Brain microvascular endothelial cell (primary cell): ENCODE measurements at regions not wholly inside any gene's neighbourhood (a gene's known extent, or its start where the extent isn't known, plus 50 kb on each side); places are given as distances from the start of the nearest gene placed in this dataset.

Experiments used
- DNase-seq: peaks from one replicate; pipeline ENCODE4 v3.0.0-alpha.2; 2020
- H3K27ac ChIP-seq: fragments of 250-450 bp; sonication (Bioruptor Pico); 2 replicates; pipeline ENCODE4 v1.5.1; 2020; ENCODE audit warnings: mild to moderate bottlenecking, moderate library complexity
- H3K27me3 ChIP-seq: fragments of 250-450 bp; sonication (Bioruptor Pico); replicated peaks from 2 replicates; pipeline ENCODE4 v1.5.1; 2020; ENCODE audit warnings: mild to moderate bottlenecking
- H3K36me3 ChIP-seq: fragments of 250-450 bp; sonication (Bioruptor Pico); replicated peaks from 2 replicates; pipeline ENCODE4 v1.5.1; 2020; ENCODE audit warnings: mild to moderate bottlenecking
- H3K4me3 ChIP-seq: 2 replicates; pipeline ENCODE4 v1.5.1; 2011; ENCODE audit warnings: low read depth, mild to moderate bottlenecking, control low read depth, low read length, moderate library complexity
- in situ Hi-C: cut with HindIII; loops from 2 replicates; pipeline ENCODE4 v1.10.0; 2017; ENCODE audit warnings: low sequenced_read_pairs, low pct_ligation_motif_present
- TF ChIP-seq, protein P1 (sequence below): IDR thresholded peaks from 2 replicates; pipeline ENCODE4 v1.5.1; 2011; ENCODE audit warnings: low read depth, mild to moderate bottlenecking, moderate library complexity, low read length, control low read depth, inconsistent platforms; ENCODE audit errors: missing control alignments

DNA sequence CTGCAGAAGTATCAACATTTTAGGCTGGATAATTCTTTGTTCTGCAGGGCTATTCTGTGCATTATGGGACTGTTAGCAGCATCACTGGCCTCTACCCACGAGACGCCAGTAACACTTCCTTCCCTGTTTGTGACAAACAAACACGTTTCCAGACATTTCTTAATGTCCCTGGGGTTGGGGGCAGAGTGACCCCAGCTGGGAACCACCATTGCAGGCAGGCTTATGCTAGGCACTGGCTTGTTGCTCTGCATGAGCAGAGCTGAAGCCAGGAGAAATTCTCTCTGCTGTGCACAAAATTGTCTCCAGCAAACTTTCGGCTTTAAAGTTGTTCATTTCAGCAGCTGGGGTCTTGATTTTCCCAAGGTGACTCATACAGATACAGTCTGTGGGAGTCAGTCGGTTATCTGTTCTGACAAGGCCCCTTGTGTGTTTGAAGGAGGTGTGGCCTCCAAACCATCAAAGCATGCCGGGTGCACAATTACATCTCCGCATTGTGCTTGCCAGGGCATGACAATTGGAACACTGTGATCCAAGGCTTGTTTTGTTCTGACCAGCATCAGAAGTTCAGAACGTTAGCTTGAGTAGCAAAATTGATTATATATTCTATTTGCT lies 156.4 kb upstream of the BOD1L1 start:
- Histone ChIP-seq H3K36me3 (no peaks in the 10 kb centered on the region), H3K27me3 (no peaks in the 10 kb centered on the region), H3K4me3 (no peak overlapping the region), H3K27ac (no peak overlapping the region)
- peak; percentile 37 for DNase-seq
- TF ChIP-seq, protein P1, sequence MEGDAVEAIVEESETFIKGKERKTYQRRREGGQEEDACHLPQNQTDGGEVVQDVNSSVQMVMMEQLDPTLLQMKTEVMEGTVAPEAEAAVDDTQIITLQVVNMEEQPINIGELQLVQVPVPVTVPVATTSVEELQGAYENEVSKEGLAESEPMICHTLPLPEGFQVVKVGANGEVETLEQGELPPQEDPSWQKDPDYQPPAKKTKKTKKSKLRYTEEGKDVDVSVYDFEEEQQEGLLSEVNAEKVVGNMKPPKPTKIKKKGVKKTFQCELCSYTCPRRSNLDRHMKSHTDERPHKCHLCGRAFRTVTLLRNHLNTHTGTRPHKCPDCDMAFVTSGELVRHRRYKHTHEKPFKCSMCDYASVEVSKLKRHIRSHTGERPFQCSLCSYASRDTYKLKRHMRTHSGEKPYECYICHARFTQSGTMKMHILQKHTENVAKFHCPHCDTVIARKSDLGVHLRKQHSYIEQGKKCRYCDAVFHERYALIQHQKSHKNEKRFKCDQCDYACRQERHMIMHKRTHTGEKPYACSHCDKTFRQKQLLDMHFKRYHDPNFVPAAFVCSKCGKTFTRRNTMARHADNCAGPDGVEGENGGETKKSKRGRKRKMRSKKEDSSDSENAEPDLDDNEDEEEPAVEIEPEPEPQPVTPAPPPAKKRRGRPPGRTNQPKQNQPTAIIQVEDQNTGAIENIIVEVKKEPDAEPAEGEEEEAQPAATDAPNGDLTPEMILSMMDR: no peak
- in situ Hi-C loops: no loop called here

DNA sequence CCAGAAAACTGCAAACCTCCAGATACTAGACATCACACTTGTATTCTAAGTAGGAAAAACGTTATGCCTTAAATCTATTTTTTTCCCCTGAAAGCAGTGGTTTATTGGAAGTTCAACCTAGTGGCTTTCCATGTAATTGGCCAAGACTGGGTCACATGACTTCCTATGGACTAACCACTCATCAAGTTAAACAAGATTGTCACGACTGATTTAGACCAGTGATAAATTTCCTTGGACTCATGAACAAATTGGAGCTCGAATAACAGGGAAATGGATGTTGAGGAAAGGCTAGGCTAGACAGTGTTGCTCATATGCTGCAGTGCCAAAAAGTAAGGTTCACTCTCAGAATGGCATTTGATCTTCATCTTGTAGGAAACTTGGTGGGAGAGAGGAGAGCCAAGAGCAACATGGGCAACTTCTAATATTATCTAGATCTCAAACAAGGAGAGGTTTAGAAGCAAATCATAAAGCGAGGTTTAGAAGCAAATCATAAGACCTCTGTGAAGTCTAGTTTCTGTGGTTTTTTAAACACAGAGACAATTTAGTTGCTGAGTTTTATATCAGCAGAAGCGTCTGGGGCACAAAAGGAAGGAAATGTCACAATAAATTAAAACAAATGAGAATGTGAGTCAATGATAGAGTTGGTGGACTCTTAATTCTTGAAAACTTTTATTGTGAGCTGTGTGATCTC lies 165.6 kb upstream of the BOD1L1 start:
- Histone ChIP-seq H3K4me3 (no peak overlapping the region), H3K36me3 (no peaks in the 10 kb centered on the region), H3K27ac (no peak overlapping the region), H3K27me3 (no peaks in the 10 kb centered on the region)
- no peak for DNase-seq
- in situ Hi-C loops: no loop called here
- TF ChIP-seq, protein P1: no peak

DNA sequence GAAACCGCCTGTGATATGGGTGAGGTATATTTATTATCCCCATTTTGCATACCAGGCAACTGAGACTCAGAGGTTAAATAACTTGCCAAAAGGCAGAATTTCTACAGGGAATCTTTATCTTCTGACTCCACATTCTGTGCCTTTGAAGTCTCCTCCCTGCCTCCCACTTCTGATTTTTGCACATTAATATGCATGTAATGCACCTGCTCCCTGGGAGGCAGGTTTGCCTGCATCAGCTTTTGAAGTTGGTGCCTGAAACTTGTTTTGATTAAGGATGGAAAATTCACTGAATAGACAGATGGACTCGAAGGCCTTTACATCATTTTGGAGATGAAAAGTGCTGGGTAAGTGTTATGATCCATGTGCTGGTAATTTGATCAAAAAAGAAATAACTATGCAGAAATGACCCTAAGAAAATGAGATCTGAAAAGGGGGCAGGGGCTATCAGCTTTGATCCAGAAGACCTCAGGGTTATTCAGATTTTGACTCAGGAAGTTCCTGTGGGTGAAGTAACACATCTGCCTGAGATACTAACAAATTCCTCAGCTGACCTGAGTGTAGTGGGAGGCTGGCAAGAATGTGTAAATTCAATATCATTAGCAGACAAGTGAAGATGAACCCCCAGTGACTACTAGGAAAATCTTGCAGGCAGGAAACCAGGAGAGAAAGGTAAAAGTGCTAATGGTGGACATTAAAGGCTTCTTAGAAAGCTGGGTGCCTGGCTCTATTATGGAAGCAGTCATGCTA lies 167.5 kb upstream of the BOD1L1 start:
- DNase-seq: no peak
- in situ Hi-C loops: no loop called here
- H3K27me3 ChIP-seq: no peaks in the 10 kb centered on the region
- H3K27ac ChIP-seq: no peak overlapping the region
- H3K4me3 ChIP-seq: no peak overlapping the region
- no peaks in the 10 kb centered on the region for H3K36me3 ChIP-seq
- TF ChIP-seq, protein P1: no peak

DNA sequence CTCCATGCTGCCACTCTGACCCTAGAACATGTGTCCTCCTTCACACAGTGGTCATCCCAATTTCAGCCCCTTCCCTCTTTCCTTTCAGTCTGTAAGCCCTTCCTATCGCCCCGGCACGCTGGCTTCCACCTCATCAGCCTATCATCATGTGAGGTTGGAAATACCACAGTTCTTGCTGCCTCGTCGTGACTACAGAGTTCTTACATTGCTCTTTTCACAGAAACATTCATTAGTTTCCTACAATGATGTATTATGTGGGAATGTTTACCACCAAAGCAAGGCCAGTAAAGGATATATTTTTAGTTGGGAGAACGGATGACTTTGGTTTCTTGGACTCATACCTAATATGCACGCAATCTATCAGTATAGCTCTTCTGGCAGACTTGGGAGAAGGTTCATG lies 169.5 kb upstream of the BOD1L1 start:
- no peaks in the 10 kb centered on the region for H3K27me3 ChIP-seq
- TF ChIP-seq, protein P1: no peak
- no peak for DNase-seq
- H3K36me3 ChIP-seq: no peaks in the 10 kb centered on the region
- no peak overlapping the region for H3K4me3 ChIP-seq
- H3K27ac ChIP-seq: no peak overlapping the region
- in situ Hi-C loops: no loop called here

DNA sequence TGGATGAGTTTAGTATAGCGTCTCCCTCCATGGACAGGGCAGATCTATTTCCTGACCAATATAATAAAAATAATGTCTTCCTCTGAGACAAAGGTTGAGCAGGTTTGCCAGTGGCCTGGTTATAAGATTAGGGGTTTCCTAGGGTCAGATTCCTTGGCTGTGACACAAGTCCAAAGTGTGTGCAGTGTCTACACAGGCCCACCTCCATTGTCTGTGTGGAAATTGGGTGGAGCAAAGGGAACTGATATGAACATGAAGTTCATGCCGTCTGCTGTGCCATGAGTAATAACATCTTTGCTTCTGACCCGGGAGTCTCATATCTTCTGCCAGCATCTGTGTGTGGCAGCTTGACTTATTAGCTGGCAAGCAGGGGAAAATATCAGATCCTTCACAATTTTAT lies 187.7 kb upstream of the BOD1L1 start:
- H3K36me3 ChIP-seq: no peaks in the 10 kb centered on the region
- no peak overlapping the region for H3K27ac ChIP-seq
- H3K27me3 ChIP-seq: no peaks in the 10 kb centered on the region
- in situ Hi-C loops: no loop called here
- DNase-seq: no peak
- no peak overlapping the region for H3K4me3 ChIP-seq
- TF ChIP-seq, protein P1: no peak
